ENCODE measurements at regions not wholly inside any gene's neighbourhood (a gene's known extent, or its start where the extent isn't known, plus 50 kb on each side); places are given as distances from the start of the nearest gene placed in this dataset.
"Not testable (repeated sequence)": the region's sequence is repeated elsewhere in the genome, so short reads cannot be mapped to it uniquely, and the experiment has no call there.

- not testable (repeated sequence) for TF ChIP-seq EP300, CTCF, POLR2AphosphoS5, POLR2A (IDR thresholded peaks at IDR 0.05)
These were observed 1548.3 kb downstream of the RPIA start for GRCh38 chr2:90239769-90240168.

Measured in stomach (tissue), 4 donors.